ENCODE measurements at regions not wholly inside any gene's neighbourhood (a gene's known extent, or its start where the extent isn't known, plus 50 kb on each side); places are given as distances from the start of the nearest gene placed in this dataset.

GRCh38 chr7:156123362-156123761, 311.1 kb upstream of the SHH start:
- no peak for ATAC-seq (replicated peaks)
- no peaks in the 10 kb centered on the region for H3K9me3 Mint-ChIP-seq
- H3K4me1 Mint-ChIP-seq, result no peaks in the 10 kb centered on the region
- H3K27ac Mint-ChIP-seq, result no peak overlapping the region
- no peak overlapping the region for H3K4me3 Mint-ChIP-seq
- H3K36me3 Mint-ChIP-seq (ENCODE audit: low read depth), result no peaks in the 10 kb centered on the region
- H3K27me3 Mint-ChIP-seq, result no peaks in the 10 kb centered on the region

DNA sequence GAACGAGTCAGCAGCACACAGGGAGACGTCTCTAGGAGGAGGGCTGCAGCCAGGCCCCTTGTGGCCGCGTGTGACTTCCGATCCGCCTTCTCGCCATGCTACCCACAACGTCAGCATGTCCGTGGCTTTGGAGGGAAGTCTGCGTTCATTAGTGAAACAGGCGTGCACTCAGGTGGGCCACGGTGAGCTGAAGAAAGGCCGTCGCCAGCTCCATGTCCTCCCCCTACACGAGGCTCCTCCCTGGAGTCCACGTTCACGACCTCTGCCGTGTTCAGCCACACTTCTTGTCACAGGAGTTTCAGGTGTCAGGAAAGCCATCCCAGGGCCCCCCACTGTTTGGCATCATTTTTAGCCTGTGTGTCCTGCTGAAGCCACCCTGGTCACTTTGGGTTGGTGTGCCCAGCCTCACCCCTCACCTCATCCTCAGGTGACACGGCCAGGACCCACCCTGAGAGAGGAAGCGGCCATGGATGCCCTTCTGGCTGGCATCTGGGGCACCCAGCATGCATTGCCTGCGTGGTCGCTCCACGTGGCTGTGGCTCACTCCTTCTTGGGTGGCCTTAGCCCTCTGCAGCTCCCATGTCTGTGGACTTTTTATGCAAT, 310.6 kb upstream of the SHH start:
- H3K4me3 Mint-ChIP-seq, result no peak overlapping the region
- no peaks in the 10 kb centered on the region for H3K4me1 Mint-ChIP-seq
- no peak for ATAC-seq (replicated peaks)
- H3K27me3 Mint-ChIP-seq, result no peaks in the 10 kb centered on the region
- no peaks in the 10 kb centered on the region for H3K36me3 Mint-ChIP-seq (ENCODE audit: low read depth)
- no peak overlapping the region for H3K27ac Mint-ChIP-seq
- no peaks in the 10 kb centered on the region for H3K9me3 Mint-ChIP-seq

DNA sequence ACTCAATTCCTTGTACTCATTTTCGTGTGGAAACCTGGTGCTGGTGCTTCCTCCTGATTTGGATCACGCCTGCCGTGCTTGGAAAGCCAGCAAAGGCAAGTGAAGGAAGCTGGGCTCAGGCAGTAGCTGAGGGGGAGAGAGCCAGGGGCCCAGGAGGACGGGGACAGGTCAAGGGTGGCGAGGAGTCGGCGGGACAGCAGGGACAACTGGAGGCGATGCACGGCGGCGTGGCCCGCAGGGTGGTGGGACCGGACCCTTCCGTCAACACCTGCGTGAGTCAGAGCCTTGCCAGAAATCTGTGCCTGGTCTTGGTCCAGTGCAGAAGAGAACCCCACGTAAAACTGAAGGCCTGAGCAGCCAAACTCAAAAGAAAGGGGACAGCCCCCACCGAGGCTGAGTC, 309.7 kb upstream of the SHH start:
- ATAC-seq (replicated peaks), result no peak
- Mint-ChIP-seq H3K4me1 (no peaks in the 10 kb centered on the region), H3K27me3 (no peaks in the 10 kb centered on the region), H3K36me3 (ENCODE audit: low read depth) (no peaks in the 10 kb centered on the region), H3K4me3 (no peak overlapping the region), H3K27ac (no peak overlapping the region), H3K9me3 (no peaks in the 10 kb centered on the region)

DNA sequence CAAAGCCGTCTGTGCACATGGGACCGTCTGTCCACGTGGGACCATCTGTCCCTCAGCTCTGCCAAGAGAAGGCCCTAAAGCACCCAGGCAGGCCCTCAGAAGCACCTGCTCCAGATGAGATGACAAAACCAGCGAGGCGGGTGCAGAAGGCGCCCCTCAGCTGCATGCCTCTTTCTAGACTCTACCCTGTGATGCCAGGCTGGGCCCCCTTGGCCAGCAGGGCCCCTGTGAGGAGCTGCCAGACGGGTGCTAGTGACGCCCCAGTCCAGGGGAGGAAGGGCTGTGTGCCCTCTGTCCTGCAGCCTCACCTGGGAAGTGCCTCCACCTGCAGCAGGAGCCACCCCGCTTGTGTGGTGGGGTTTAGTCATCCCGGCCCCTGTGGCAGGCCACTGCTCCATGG, 309.2 kb upstream of the SHH start:
- Mint-ChIP-seq H3K27me3 (no peaks in the 10 kb centered on the region), H3K27ac (no peak overlapping the region), H3K9me3 (no peaks in the 10 kb centered on the region), H3K4me3 (no peak overlapping the region), H3K36me3 (ENCODE audit: low read depth) (no peaks in the 10 kb centered on the region), H3K4me1 (no peaks in the 10 kb centered on the region)
- no peak for ATAC-seq (replicated peaks)

DNA sequence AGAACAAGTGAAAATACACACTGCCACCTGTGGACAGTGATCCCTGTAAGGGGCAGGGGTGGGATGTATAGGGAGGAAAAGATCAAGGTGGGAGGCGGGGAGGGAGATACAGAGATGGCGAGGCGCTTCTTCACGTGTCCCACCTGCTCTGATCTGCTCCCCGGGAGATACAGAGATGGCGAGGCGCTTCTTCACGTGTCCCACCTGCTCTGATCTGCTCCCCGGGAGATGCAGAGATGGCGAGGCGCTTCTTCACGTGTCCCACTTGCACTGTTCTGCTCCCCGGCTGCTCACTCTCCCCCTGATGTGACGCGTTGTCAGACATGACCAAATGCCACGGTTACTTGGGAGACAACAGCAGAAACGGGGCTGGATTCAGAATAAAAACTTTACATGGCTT, 308.3 kb upstream of the SHH start:
- H3K27me3 Mint-ChIP-seq, result no peaks in the 10 kb centered on the region
- no peak overlapping the region for H3K27ac Mint-ChIP-seq
- ATAC-seq (replicated peaks), result no peak
- no peaks in the 10 kb centered on the region for H3K36me3 Mint-ChIP-seq (ENCODE audit: low read depth)
- no peaks in the 10 kb centered on the region for H3K9me3 Mint-ChIP-seq
- no peaks in the 10 kb centered on the region for H3K4me1 Mint-ChIP-seq
- no peak overlapping the region for H3K4me3 Mint-ChIP-seq

DNA sequence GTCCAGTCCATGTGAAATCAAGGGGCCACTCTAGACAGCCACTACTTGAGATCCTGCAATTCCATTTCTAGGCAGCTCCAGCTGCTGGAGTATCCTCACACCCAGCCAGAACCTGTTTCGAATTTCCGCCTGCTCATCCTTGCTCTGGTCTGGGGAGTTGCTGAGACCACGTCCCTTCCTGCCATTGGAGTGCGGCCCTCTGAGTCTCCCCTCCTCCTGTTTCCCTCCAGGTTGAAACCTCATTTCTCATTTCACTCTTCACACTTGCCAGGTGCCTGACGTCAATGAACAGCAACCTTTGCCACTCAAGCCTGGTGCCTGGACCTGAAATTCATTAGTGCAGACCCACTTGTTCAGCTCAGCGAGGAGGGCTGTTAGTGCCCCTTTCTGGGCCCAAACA, 307.5 kb upstream of the SHH start:
- no peak overlapping the region for H3K4me3 Mint-ChIP-seq
- no peak overlapping the region for H3K27ac Mint-ChIP-seq
- H3K4me1 Mint-ChIP-seq, result no peaks in the 10 kb centered on the region
- no peaks in the 10 kb centered on the region for H3K27me3 Mint-ChIP-seq
- H3K9me3 Mint-ChIP-seq, result no peaks in the 10 kb centered on the region
- no peak for ATAC-seq (replicated peaks)
- no peaks in the 10 kb centered on the region for H3K36me3 Mint-ChIP-seq (ENCODE audit: low read depth)

GRCh38 chr7:156118248-156118645, 306.0 kb upstream of the SHH start:
- peaks cover 6% of the 10 kb centered on the region for H3K27me3 Mint-ChIP-seq
- no peak for ATAC-seq (replicated peaks)
- H3K27ac Mint-ChIP-seq, result no peak overlapping the region
- no peaks in the 10 kb centered on the region for H3K9me3 Mint-ChIP-seq
- no peaks in the 10 kb centered on the region for H3K4me1 Mint-ChIP-seq
- no peak overlapping the region for H3K4me3 Mint-ChIP-seq
- H3K36me3 Mint-ChIP-seq (ENCODE audit: low read depth), result no peaks in the 10 kb centered on the region

DNA sequence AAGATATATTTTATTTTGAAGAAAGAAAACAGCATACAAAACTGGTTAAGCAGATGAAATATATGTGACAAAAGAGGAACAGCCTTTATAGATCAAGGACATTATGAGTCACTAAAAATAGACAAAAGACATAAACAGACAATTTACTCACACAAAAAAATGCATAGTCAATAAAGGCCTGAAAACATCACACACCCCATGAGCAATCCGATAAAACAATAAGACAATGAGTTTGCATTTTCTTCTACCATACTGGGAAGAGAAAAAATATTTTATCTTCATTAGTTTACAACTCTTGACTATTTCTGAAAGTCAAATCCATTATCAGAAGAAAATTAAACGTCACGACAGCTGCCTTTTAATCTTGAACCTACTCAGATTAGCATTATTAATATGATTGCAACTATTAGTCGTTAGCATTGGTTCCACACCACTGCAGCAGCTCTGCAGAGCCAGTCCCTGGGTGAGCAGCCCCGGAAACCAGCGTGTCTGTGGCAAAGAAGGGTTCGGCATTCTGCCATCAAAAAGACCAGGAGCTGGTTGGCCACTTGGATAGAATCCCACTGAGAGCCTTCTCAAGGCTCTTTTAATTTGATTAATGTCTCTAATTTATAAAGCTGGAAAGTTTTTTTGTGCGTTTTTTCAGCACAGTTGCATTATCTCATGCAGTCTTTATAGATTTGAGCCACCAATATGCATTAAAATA, 305.4 kb upstream of the SHH start:
- H3K36me3 Mint-ChIP-seq (ENCODE audit: low read depth), result no peaks in the 10 kb centered on the region
- H3K27ac Mint-ChIP-seq, result no peak overlapping the region
- no peak for ATAC-seq (replicated peaks)
- H3K4me3 Mint-ChIP-seq, result no peak overlapping the region
- no peaks in the 10 kb centered on the region for H3K9me3 Mint-ChIP-seq
- no peaks in the 10 kb centered on the region for H3K4me1 Mint-ChIP-seq
- H3K27me3 Mint-ChIP-seq, result peaks cover 6% of the 10 kb centered on the region

DNA sequence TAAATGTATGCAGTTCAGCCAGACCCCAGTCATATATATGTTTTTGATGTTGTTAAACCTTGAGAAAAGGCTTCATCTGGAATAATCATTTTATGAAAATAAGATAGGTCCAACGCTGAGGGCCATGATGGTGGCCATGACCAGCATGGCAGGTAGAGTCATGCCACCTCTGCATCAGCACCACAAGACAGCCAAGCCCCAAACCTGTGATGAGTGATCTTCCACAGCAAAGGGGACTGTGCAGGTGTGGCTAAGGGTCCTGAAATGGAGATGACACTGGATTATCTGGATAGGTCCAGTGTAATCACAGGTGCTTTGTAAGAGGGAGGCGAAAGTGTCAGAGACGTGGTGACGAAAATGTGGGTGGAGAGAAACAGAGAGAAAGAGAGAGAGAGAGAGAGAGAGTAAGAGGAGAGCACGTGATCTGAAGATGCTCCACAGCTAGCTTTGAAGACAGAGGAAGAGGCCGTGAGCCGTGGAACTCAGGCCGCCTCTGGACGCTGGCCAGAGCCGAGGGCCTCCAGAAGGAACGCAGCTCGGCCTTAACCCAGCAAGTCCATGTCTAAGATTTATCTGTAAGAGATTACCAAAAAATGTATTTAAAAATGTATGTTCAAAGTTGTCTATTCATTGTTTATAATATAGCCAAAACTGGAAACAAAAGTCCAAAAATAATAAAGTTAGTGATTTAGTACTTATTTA, 304.4 kb upstream of the SHH start:
- Mint-ChIP-seq H3K4me3 (no peak overlapping the region), H3K9me3 (no peaks in the 10 kb centered on the region), H3K4me1 (no peaks in the 10 kb centered on the region), H3K27me3 (peaks cover 6% of the 10 kb centered on the region), H3K27ac (no peak overlapping the region), H3K36me3 (ENCODE audit: low read depth) (no peaks in the 10 kb centered on the region)
- ATAC-seq (replicated peaks), result no peak

DNA sequence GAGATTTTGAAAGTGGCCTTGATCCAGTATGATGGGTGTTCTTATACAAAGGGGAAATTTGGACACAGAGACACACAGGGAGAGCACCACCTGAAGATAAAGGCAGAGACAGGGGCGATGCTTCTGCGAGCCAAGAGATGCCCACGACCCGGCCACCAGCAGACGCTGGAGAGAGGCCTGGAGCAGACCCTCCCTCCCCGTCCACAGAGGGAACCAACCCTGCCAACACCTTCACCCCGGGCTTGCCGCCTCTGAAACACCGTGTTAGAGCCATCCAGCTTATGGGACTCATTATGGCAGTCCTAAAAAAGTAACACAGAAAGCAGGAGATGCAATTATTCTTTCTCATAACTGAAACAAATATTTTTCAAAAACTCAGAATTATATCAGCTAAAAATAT, 303.3 kb upstream of the SHH start:
- Mint-ChIP-seq H3K27me3 (peaks cover 11% of the 10 kb centered on the region), H3K4me3 (no peak overlapping the region), H3K4me1 (no peaks in the 10 kb centered on the region), H3K27ac (no peak overlapping the region), H3K9me3 (no peaks in the 10 kb centered on the region), H3K36me3 (ENCODE audit: low read depth) (no peaks in the 10 kb centered on the region)
- no peak for ATAC-seq (replicated peaks)

DNA sequence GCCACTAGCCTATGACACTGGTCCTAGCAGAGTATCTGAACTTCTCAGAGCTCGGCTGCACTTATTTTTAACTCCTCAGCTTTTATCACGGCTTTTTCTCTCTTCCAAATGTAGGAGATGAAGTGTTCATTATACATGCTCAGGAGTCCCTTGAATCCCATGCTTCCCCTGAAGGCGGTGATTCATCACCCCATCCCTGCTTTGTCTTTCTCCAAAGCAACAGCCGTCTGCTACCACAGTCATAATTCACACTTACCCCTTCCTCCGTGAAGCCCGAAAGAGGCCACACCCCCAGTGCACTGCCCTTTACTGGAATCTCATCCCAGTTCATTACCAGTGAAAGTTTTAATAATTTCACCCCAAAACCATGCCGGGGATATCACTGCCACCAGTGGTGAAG, 301.5 kb upstream of the SHH start:
- H3K9me3 Mint-ChIP-seq, result no peaks in the 10 kb centered on the region
- no peak for ATAC-seq (replicated peaks)
- H3K27me3 Mint-ChIP-seq, result peaks cover 11% of the 10 kb centered on the region
- H3K4me3 Mint-ChIP-seq, result no peak overlapping the region
- H3K4me1 Mint-ChIP-seq, result no peaks in the 10 kb centered on the region
- no peak overlapping the region for H3K27ac Mint-ChIP-seq
- no peaks in the 10 kb centered on the region for H3K36me3 Mint-ChIP-seq (ENCODE audit: low read depth)

DNA sequence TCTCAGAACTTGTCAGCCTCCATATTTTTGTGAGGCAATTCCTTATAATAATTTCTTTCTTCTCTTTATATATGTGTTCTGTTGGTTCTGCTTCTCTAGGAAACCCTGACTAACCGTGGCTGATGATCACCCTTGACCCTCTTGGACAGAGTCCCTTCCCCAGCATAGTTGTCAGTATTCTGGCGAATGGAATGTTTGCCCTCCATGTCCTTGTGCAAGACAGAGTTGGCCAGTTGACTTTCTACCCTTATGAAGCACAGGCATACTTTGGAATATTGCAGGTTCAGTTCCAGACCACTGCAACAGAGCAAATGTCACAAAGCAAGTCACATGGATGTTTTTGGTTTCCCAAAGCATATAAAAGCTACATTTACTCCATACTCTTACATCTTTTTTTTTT, 297.7 kb upstream of the SHH start:
- Mint-ChIP-seq H3K36me3 (ENCODE audit: low read depth) (no peaks in the 10 kb centered on the region), H3K27ac (no peak overlapping the region), H3K4me1 (no peaks in the 10 kb centered on the region), H3K4me3 (no peak overlapping the region), H3K27me3 (peaks cover 11% of the 10 kb centered on the region), H3K9me3 (no peaks in the 10 kb centered on the region)
- ATAC-seq (replicated peaks), result no peak

DNA sequence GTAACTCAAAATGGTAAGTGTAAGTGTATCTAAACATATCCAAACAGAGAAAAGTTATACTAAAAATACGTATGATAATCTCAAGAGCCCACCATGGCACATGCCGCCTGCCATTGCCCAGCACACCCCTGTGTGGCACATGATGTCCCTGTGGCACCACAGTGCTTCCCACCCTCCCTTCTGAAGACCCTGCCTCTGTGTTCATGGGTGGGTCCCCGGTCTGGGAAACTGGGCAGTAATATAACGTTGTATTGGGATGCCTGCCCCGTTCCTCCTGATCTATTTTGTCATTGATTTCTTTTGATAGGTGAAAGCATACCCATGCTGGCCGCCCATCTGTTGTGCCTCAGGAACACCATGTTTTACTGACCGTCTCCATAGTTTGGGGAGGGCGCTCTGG, 296.8 kb upstream of the SHH start:
- no peak overlapping the region for H3K27ac Mint-ChIP-seq
- no peak overlapping the region for H3K4me3 Mint-ChIP-seq
- H3K9me3 Mint-ChIP-seq, result no peaks in the 10 kb centered on the region
- H3K4me1 Mint-ChIP-seq, result no peaks in the 10 kb centered on the region
- H3K36me3 Mint-ChIP-seq (ENCODE audit: low read depth), result no peaks in the 10 kb centered on the region
- peaks cover 9% of the 10 kb centered on the region for H3K27me3 Mint-ChIP-seq
- no peak for ATAC-seq (replicated peaks)

- no peaks in the 10 kb centered on the region for H3K4me1 Mint-ChIP-seq
- H3K27ac Mint-ChIP-seq, result no peak overlapping the region
- peaks cover 5% of the 10 kb centered on the region for H3K27me3 Mint-ChIP-seq
- no peaks in the 10 kb centered on the region for H3K9me3 Mint-ChIP-seq
- no peaks in the 10 kb centered on the region for H3K36me3 Mint-ChIP-seq (ENCODE audit: low read depth)
- no peak for ATAC-seq (replicated peaks)
- no peak overlapping the region for H3K4me3 Mint-ChIP-seq
Measured at GRCh38 chr7:156107957-156108356, 295.7 kb upstream of the SHH start.

- Mint-ChIP-seq H3K27ac (no peak overlapping the region), H3K27me3 (peaks cover under 1% of the 10 kb centered on the region), H3K4me1 (no peaks in the 10 kb centered on the region), H3K9me3 (no peaks in the 10 kb centered on the region), H3K36me3 (ENCODE audit: low read depth) (no peaks in the 10 kb centered on the region), H3K4me3 (no peak overlapping the region)
- ATAC-seq (replicated peaks), result no peak
Measured at GRCh38 chr7:156106107-156106426, 293.8 kb upstream of the SHH start.

Data from activated T-helper 17 cell treated with anti-CD3 and anti-CD28 coated beads, Interleukin-2, amount 50 U/mL, for 72 hours (primary cell).